SIG-M5 treated with dmso at 0.1 percent for 504 hours (cell line): ENCODE measurements at regions not wholly inside any gene's neighbourhood (a gene's known extent, or its start where the extent isn't known, plus 50 kb on each side); places are given as distances from the start of the nearest gene placed in this dataset.
A peak's percentile ranks its signal among the peaks of the same experiment; 100 is the strongest.
"Not testable (repeated sequence)": the region's sequence is repeated elsewhere in the genome, so short reads cannot be mapped to it uniquely, and the experiment has no call there.

Experiments used
- DNase-seq: peaks from one replicate; lab custom pipeline; 2025; ENCODE audit not compliant: unreplicated experiment; lab: John Stamatoyannopoulos, UW

- DNase-seq: no peak
Measured at GRCh38 chr14:46444666-46445065, 206.9 kb downstream of the RPL10L start.

GRCh38 chr14:46433381-46433780 lies 218.2 kb downstream of the RPL10L start:
- DNase-seq: no peak

DNA sequence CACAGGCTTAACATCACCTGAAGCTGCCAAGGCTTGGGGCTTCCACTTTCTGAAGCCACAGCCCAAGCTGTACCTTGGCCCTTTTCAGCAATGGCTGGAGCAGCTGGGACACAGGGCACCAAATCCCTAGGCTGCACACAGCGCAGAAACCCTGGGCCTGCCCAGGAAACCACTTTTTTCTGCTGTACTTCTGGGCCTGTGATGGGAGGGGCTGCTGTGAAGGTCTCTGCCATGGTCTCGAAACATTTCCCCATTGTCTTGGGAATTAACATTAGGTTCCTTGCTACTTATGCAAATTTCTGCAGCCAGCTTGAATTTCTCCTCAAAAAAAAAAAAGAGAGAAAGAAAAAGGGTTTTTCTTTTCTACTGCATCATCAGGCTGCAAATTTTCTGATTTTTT lies 219.1 kb downstream of the RPL10L start:
- DNase-seq: no peak

DNA sequence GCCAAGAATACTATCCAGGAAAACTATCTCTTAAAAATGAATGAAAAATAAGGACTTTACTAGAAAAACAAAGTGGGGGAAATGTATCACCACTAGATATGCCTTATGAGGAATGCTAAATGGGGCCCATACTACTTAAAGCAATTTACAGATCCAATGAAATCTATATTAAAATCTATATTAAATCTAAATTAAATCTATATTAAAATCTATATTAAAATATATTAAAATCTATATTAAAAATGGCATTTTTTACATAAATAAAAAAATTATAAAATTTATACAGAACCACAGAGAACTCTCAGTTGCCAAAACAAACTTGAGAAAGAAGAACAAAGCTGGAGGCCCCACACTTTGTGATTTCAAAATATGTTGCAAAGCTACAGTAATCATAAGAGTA lies 234.5 kb downstream of the RPL10L start:
- DNase-seq: no peak

DNA sequence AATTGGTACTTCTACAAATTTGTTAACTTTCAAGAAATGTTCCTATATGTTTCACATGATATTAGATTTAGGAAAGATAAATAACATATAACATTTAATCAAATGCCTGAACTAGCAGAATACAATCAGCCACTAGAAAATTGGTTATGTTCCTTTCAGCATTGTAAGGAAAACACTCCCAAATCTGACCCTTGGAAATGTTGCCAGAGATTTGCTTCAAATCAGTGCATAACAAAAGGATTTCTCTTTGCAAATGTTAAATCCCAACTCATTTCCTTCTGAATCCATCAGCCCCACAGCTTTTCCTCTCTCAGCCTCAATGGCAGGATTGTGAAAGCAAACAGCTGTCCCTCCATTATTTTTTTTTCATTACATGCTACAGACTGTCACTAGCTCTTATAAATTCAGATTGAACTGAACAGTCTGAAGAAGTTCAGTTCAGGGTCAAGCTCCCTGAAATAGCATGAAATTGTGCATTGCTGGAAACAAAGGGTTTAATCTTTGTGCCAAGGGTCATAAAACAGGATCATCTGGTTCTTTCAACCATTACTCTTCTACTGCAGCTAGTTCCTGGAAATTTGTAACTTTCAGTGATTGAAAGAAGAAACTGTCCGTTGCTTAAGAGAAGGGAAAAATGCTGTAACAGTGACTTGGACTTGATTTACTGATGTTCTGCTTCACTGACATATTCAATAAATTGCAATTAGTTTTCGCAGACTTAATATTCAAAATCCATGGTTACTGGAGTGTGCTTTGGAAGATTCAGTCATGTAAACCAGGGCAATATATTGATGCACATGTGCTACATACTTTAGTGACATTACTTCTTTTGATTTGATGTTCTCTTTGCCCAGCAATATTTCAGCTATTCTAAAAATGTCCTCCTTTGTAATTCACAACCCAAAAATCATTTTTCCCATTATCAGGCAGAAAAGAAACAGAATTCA lies 246.4 kb downstream of the RPL10L start:
- DNase-seq: peak; percentile 1

GRCh38 chr14:46402001-46402690 lies 249.4 kb downstream of the RPL10L start:
- not testable (repeated sequence) for DNase-seq

GRCh38 chr14:46401066-46401465 lies 250.5 kb downstream of the RPL10L start:
- no peak for DNase-seq

- DNase-seq: no peak
Measured at GRCh38 chr14:46399049-46399448, 252.5 kb downstream of the RPL10L start.

DNA sequence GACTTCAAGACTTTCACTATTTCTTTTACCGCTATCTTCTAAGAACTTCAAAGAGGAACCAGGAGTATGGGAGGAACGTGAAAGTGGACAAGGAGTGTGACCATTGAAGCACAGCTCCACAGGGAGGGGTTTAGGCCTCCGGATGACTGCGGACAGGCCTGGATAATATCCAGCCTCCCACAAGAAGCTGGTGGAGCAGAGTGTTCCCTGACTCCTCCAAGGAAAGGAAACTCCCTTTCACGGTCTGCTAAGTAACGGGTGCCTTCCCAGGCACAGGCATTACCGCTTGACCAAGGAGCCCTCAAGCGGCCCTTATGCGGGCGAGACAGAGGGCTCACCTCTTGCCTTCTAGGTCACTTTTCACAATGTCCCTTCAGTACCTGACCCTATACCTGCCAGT lies 267.0 kb downstream of the RPL10L start:
- no peak for DNase-seq

GRCh38 chr14:46381674-46382073 lies 269.9 kb downstream of the RPL10L start:
- no peak for DNase-seq

DNA sequence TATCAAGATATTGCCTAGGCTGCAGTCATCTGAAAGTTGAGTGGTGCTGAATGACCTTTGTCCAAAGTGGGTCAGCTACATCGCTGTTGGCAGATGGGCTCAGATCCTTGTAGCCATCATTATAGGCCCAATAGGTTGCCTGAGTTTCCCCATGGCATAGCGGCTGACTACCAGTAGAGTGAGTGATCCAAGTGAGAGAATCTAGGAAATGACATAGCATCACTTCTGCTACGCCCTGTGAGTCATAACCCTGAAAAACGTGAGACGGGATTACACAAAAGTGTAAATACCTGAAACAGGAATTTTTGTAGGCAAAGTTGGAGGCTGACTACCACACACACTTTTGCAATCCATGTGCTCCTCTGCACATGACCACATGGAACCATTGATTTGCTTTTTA lies 273.3 kb downstream of the RPL10L start:
- no peak for DNase-seq

DNA sequence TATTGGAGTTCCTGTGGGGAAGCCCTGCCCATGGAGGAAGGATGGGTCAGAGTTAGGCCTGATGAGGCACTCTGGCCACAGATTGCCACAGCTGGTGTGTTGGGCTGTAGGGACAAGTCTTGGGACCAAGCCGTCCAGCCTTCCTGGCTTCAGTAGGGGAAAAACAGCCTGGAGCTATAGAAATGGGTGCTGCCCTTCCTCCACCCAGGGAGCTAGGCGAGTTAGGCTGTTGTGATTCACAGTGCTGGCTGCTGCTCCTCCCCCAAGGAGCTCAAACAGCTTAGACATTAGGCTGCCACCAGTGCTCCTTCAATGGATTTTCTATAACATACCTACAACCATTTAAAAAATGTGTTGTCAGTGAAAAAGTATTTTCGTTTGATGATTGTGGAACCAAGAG lies 274.3 kb downstream of the RPL10L start:
- DNase-seq: no peak

DNA sequence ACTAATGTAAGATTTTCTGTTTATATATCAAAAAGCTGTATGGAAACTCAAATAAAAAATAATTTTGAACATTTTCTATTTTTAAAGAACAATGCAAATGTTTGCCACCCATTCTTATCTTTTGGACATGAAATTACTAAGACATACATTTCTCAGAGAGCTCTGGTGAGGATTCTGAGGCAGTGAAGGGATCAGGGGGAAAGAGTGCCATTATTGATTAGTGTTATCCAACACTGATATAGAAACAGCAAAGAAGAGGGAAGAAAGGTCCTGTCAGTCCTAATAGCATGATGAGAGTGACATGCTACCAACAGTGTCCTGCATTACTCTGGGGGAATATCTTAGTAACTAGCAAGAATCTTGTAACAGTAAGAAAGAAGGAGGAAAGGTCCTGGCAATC lies 282.2 kb downstream of the RPL10L start:
- no peak for DNase-seq

DNA sequence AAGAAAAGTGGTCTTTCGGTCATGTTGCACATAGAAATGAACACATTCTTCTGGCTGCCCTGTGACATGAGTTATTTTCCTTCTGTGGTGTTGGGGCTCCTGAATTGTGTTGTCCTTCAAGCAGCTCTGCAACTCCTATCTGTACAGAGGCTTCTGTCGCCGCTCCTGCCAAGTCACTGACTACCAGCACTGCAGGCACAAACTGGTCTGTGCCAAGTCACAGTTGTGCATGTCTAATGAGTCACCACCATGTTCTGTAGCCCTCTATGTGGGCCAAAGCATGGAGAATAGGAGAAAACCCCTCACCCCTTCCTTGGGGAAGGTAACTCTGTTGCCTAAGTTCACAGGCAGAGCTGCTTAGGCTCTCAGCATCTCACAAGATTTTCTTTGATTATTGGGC lies 283.3 kb downstream of the RPL10L start:
- no peak for DNase-seq

DNA sequence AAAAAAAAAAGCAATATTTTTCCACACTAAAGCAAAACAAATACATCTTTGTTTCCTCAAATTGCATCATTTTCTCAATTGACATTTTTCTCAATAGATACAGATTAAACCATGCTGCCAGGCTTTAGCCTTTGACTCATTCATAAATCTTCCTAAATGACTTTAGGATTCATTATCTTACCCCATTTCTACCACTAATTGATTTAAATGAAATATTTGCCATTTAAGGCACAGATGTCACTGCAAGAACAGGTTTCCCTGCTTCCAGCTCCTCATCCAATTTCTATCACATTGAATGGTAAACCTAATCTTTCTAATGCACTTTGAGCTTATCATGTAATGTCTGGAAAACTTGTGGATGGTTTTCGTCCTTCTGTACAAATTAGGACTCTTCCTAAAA lies 298.7 kb downstream of the RPL10L start:
- no peak for DNase-seq

- peak; percentile 48 for DNase-seq
Measured at GRCh38 chr14:46344327-46344937, 307.1 kb downstream of the RPL10L start.

DNA sequence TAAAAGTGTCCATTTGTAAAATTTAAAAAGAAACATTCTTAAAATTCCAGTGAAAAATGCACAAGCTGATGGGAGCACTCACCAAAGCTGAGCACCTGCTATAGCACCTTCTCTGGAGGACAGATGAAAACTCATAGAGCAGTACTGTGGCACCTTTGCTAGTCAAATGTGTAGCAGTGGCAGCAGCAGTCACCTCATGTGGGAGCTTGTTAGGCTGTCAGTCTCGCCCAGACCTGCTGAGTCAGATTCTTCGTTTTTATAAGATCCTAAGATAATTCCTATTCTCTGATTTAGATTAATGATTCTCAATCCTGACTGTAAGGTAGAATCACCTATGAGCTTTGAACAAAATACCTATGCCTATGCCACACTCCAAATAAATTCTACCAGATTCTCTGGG lies 325.8 kb downstream of the RPL10L start:
- DNase-seq: no peak

- DNase-seq: no peak
Measured at GRCh38 chr14:46325157-46325556, 326.4 kb downstream of the RPL10L start.

DNA sequence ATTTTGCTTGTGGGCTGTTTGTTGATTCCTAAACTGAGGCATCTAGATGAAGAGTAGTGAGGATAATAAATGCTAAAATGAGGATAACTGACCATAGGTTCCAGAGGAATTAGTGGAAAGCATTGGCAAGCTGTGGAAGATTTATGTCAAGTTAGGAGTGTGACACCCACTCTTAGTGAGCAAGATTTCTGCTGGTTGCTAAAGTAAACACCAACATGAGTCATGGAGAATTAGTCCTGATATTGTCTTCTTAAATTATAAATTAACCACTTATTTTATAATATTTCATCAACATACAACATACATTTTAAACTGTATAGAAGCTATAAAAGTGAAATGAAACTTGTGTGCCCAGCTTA lies 328.2 kb downstream of the RPL10L start:
- no peak for DNase-seq

DNA sequence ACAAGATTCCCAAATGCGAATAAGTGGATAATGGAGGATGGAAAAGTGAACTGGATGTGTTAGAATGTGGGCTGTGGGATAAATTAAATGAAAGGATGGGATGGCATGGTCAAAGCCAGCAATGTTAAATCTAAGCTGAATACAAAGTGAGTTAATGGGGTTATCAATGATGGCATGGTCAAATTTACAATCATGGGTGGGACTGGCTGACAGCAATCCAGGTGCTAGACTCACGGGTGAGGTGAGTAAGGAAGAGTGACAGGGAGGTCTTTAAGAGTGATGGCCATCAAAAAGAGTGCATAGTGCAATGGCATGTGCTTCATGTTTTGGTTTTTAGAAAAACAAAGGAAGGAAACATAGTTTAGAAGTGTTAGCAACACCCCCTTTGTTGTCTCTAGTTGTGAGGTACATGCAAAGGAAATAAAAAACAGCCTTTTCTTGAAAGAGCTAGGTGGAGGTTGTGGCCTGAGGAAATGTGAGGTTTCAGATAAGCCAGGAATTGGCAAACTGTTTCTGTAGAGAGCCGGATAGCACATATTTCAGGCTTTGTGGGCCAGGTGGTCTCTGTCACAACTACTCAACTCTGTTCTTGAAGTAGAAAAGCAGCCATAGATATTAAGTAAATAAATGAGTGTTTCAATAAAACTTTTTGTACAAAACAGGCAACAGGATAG lies 328.7 kb downstream of the RPL10L start:
- no peak for DNase-seq

DNA sequence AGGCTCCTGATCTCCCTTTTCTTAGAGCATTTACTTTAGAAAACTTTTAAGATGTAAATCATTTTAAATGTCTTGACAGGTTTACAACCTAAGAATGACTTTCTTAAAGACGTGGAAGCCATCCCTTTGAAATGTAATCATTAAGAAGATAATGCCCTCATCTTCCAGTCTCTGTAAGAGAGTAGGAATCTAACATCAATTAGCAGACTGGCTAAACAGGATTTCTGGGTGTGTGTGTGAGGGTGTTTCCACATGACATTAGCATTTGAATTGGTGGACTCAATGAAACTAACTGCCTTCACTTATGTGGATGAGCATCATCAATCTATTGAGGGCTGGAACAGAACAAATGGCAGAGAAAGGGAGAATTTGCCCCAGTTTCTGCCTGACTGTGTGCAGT lies 329.5 kb downstream of the RPL10L start:
- no peak for DNase-seq
